ENCODE measurements at regions not wholly inside any gene's neighbourhood (a gene's known extent, or its start where the extent isn't known, plus 50 kb on each side); places are given as distances from the start of the nearest gene placed in this dataset.

DNA sequence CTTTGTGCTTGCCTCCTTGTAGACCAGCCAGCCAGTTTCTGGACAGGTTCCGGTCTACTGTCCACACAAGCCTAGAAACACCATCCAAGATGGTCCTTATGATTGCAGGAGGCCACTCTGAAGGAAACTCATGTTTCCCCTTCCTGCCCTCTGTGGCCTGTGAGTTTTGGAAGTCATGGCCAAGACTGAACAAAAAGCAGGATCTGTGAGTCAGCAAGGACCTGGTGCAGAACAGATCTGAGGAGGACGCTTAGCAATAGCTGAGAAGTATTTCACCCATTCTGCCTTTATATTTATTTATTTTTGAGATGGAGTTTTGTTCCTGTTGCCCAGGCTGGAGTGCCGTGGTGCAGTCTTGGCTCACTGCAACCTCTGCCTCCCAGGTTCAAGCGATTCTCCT lies 134.6 kb upstream of the EEF1E1 start:
- TF ChIP-seq POLR2A (IDR thresholded peaks at IDR 0.05; ENCODE audit: low read depth, low read length) (no peak), POLR2AphosphoS5 (IDR thresholded peaks at IDR 0.05; ENCODE audit: low read depth, low read length) (no peak), TAF1 (IDR thresholded peaks at IDR 0.05; ENCODE audit: low read depth, low read length) (no peak), POU2F2 (IDR thresholded peaks at IDR 0.05; ENCODE audit: low read depth, low read length) (no peak)
